ENCODE measurements at regions not wholly inside any gene's neighbourhood (a gene's known extent, or its start where the extent isn't known, plus 50 kb on each side); places are given as distances from the start of the nearest gene placed in this dataset.

- no peak overlapping the region for H3K4me3 ChIP-seq (ENCODE audit: control insufficient read depth, low read depth, low read length)
- DNase-seq (ENCODE audit: low read depth) = peak; percentile 81
- TF ChIP-seq CTCF (conservative IDR thresholded peaks at IDR 0.05; ENCODE audit: control insufficient read depth, insufficient read depth, low read depth, low read length) = no peak
Observed at GRCh38 chr12:42741771-42742510, 152.4 kb upstream of the PRICKLE1 start.

GRCh38 chr12:42741091-42741490 is 151.5 kb upstream of the PRICKLE1 start:
- no peak for DNase-seq (ENCODE audit: low read depth)
- H3K4me3 ChIP-seq (ENCODE audit: control insufficient read depth, low read depth, low read length) = no peak overlapping the region
- TF ChIP-seq CTCF (conservative IDR thresholded peaks at IDR 0.05; ENCODE audit: control insufficient read depth, insufficient read depth, low read depth, low read length) = no peak

GRCh38 chr12:42737398-42737797 is 147.9 kb upstream of the PRICKLE1 start:
- no peak for DNase-seq (ENCODE audit: low read depth)
- no peak for TF ChIP-seq CTCF (conservative IDR thresholded peaks at IDR 0.05; ENCODE audit: control insufficient read depth, insufficient read depth, low read depth, low read length)
- no peak overlapping the region for H3K4me3 ChIP-seq (ENCODE audit: control insufficient read depth, low read depth, low read length)

GRCh38 chr12:42735861-42736361 is 146.4 kb upstream of the PRICKLE1 start:
- no peak for TF ChIP-seq CTCF (conservative IDR thresholded peaks at IDR 0.05; ENCODE audit: control insufficient read depth, insufficient read depth, low read depth, low read length)
- DNase-seq (ENCODE audit: low read depth) = no peak
- no peak overlapping the region for H3K4me3 ChIP-seq (ENCODE audit: control insufficient read depth, low read depth, low read length)

GRCh38 chr12:42733911-42734310 is 144.4 kb upstream of the PRICKLE1 start:
- DNase-seq (ENCODE audit: low read depth) = no peak
- no peak for TF ChIP-seq CTCF (conservative IDR thresholded peaks at IDR 0.05; ENCODE audit: control insufficient read depth, insufficient read depth, low read depth, low read length)

GRCh38 chr12:42732908-42733411 is 143.4 kb upstream of the PRICKLE1 start:
- TF ChIP-seq CTCF (conservative IDR thresholded peaks at IDR 0.05; ENCODE audit: control insufficient read depth, insufficient read depth, low read depth, low read length) = no peak
- H3K4me3 ChIP-seq (ENCODE audit: control insufficient read depth, low read depth, low read length) = no peak overlapping the region
- peak; percentile 33 for DNase-seq (ENCODE audit: low read depth)

More at GRCh38 chr12:42733911-42734310, 144.4 kb upstream of the PRICKLE1 start:
- no peak overlapping the region for H3K4me3 ChIP-seq (ENCODE audit: control insufficient read depth, low read depth, low read length)
